ENCODE measurements at regions not wholly inside any gene's neighbourhood (a gene's known extent, or its start where the extent isn't known, plus 50 kb on each side); places are given as distances from the start of the nearest gene placed in this dataset.
"Not testable (repeated sequence)": the region's sequence is repeated elsewhere in the genome, so short reads cannot be mapped to it uniquely, and the experiment has no call there.

GRCh38 chr21:7825627-7826026 lies 2695.8 kb upstream of the TPTE start:
- H3K4me2 ChIP-seq (ENCODE audit: low read length); CTCF ChIA-PET (ENCODE audit: unreplicated experiment); H3K4me3 ChIP-seq (ENCODE audit: low read depth, low read length, poor library complexity, severe bottlenecking); POLR2A ChIA-PET; H3K27ac ChIP-seq (ENCODE audit: low read depth, low read length, poor library complexity, severe bottlenecking); H3K9me2 ChIP-seq (ENCODE audit: insufficient read depth, low read length); H3K79me2 ChIP-seq (ENCODE audit: insufficient read depth, low read depth, low read length); H3K9me3 ChIP-seq (ENCODE audit: low read length); intact Hi-C loops (cut with micrococcal nuclease; ENCODE audit: unreplicated experiment); H3K4me1 ChIP-seq (ENCODE audit: insufficient read depth, low read length, poor library complexity, severe bottlenecking); DNase-seq (ENCODE audit: low spot score); H3K36me3 ChIP-seq (ENCODE audit: insufficient read depth, low read length); H2AFZ ChIP-seq (ENCODE audit: low read length); BruUV-seq (replicated peaks); H4K20me1 ChIP-seq (ENCODE audit: insufficient read depth, low read length): not testable (repeated sequence)

GRCh38 chr21:7826174-7826573 lies 2695.2 kb upstream of the TPTE start:
- POLR2A ChIA-PET; intact Hi-C loops (cut with micrococcal nuclease; ENCODE audit: unreplicated experiment); H2AFZ ChIP-seq (ENCODE audit: low read length); H3K4me2 ChIP-seq (ENCODE audit: low read length); H3K27ac ChIP-seq (ENCODE audit: low read depth, low read length, poor library complexity, severe bottlenecking); BruUV-seq (replicated peaks); H3K79me2 ChIP-seq (ENCODE audit: insufficient read depth, low read depth, low read length); H3K9me3 ChIP-seq (ENCODE audit: low read length); CTCF ChIA-PET (ENCODE audit: unreplicated experiment); H3K9me2 ChIP-seq (ENCODE audit: insufficient read depth, low read length); H3K4me3 ChIP-seq (ENCODE audit: low read depth, low read length, poor library complexity, severe bottlenecking); H3K36me3 ChIP-seq (ENCODE audit: insufficient read depth, low read length); H3K4me1 ChIP-seq (ENCODE audit: insufficient read depth, low read length, poor library complexity, severe bottlenecking); DNase-seq (ENCODE audit: low spot score); H4K20me1 ChIP-seq (ENCODE audit: insufficient read depth, low read length): not testable (repeated sequence)

GRCh38 chr21:7828260-7828659 lies 2693.1 kb upstream of the TPTE start:
- POLR2A ChIA-PET; H3K27ac ChIP-seq (ENCODE audit: low read depth, low read length, poor library complexity, severe bottlenecking); H3K36me3 ChIP-seq (ENCODE audit: insufficient read depth, low read length); H2AFZ ChIP-seq (ENCODE audit: low read length); H3K4me2 ChIP-seq (ENCODE audit: low read length); CTCF ChIA-PET (ENCODE audit: unreplicated experiment); H3K9me3 ChIP-seq (ENCODE audit: low read length); DNase-seq (ENCODE audit: low spot score); H3K4me3 ChIP-seq (ENCODE audit: low read depth, low read length, poor library complexity, severe bottlenecking); BruUV-seq (replicated peaks); intact Hi-C loops (cut with micrococcal nuclease; ENCODE audit: unreplicated experiment); H3K4me1 ChIP-seq (ENCODE audit: insufficient read depth, low read length, poor library complexity, severe bottlenecking); H3K9me2 ChIP-seq (ENCODE audit: insufficient read depth, low read length); H3K79me2 ChIP-seq (ENCODE audit: insufficient read depth, low read depth, low read length); H4K20me1 ChIP-seq (ENCODE audit: insufficient read depth, low read length): not testable (repeated sequence)

GRCh38 chr21:7829411-7829810 lies 2692.0 kb upstream of the TPTE start:
- H3K4me2 ChIP-seq (ENCODE audit: low read length); DNase-seq (ENCODE audit: low spot score); H3K9me2 ChIP-seq (ENCODE audit: insufficient read depth, low read length); H3K4me3 ChIP-seq (ENCODE audit: low read depth, low read length, poor library complexity, severe bottlenecking); CTCF ChIA-PET (ENCODE audit: unreplicated experiment); H3K79me2 ChIP-seq (ENCODE audit: insufficient read depth, low read depth, low read length); H4K20me1 ChIP-seq (ENCODE audit: insufficient read depth, low read length); POLR2A ChIA-PET; H3K9me3 ChIP-seq (ENCODE audit: low read length); BruUV-seq (replicated peaks); H3K36me3 ChIP-seq (ENCODE audit: insufficient read depth, low read length); intact Hi-C loops (cut with micrococcal nuclease; ENCODE audit: unreplicated experiment); H3K27ac ChIP-seq (ENCODE audit: low read depth, low read length, poor library complexity, severe bottlenecking); H2AFZ ChIP-seq (ENCODE audit: low read length); H3K4me1 ChIP-seq (ENCODE audit: insufficient read depth, low read length, poor library complexity, severe bottlenecking): not testable (repeated sequence)

- CTCF ChIA-PET (ENCODE audit: unreplicated experiment); POLR2A ChIA-PET; H4K20me1 ChIP-seq (ENCODE audit: insufficient read depth, low read length); H2AFZ ChIP-seq (ENCODE audit: low read length); H3K9me2 ChIP-seq (ENCODE audit: insufficient read depth, low read length); BruUV-seq (replicated peaks); intact Hi-C loops (cut with micrococcal nuclease; ENCODE audit: unreplicated experiment); H3K36me3 ChIP-seq (ENCODE audit: insufficient read depth, low read length); H3K4me1 ChIP-seq (ENCODE audit: insufficient read depth, low read length, poor library complexity, severe bottlenecking); H3K4me2 ChIP-seq (ENCODE audit: low read length); DNase-seq (ENCODE audit: low spot score); H3K4me3 ChIP-seq (ENCODE audit: low read depth, low read length, poor library complexity, severe bottlenecking); H3K79me2 ChIP-seq (ENCODE audit: insufficient read depth, low read depth, low read length); H3K27ac ChIP-seq (ENCODE audit: low read depth, low read length, poor library complexity, severe bottlenecking); H3K9me3 ChIP-seq (ENCODE audit: low read length): not testable (repeated sequence)
Measured at GRCh38 chr21:7837315-7837714, 2684.1 kb upstream of the TPTE start.

GRCh38 chr21:7853426-7853825 lies 2668.0 kb upstream of the TPTE start:
- BruUV-seq (replicated peaks); H3K36me3 ChIP-seq (ENCODE audit: insufficient read depth, low read length); H3K4me3 ChIP-seq (ENCODE audit: low read depth, low read length, poor library complexity, severe bottlenecking); DNase-seq (ENCODE audit: low spot score); CTCF ChIA-PET (ENCODE audit: unreplicated experiment); POLR2A ChIA-PET; H3K4me2 ChIP-seq (ENCODE audit: low read length); H3K27ac ChIP-seq (ENCODE audit: low read depth, low read length, poor library complexity, severe bottlenecking); H3K9me3 ChIP-seq (ENCODE audit: low read length); intact Hi-C loops (cut with micrococcal nuclease; ENCODE audit: unreplicated experiment); H3K79me2 ChIP-seq (ENCODE audit: insufficient read depth, low read depth, low read length); H2AFZ ChIP-seq (ENCODE audit: low read length); H3K4me1 ChIP-seq (ENCODE audit: insufficient read depth, low read length, poor library complexity, severe bottlenecking); H4K20me1 ChIP-seq (ENCODE audit: insufficient read depth, low read length); H3K9me2 ChIP-seq (ENCODE audit: insufficient read depth, low read length): not testable (repeated sequence)

- CTCF ChIA-PET (ENCODE audit: unreplicated experiment): not testable (repeated sequence)
Measured at GRCh38 chr21:7853836-7854235, 2667.5 kb upstream of the TPTE start.

More at GRCh38 chr21:7853836-7854235, 2667.5 kb upstream of the TPTE start:
- H3K27ac ChIP-seq (ENCODE audit: low read depth, low read length, poor library complexity, severe bottlenecking); H3K9me2 ChIP-seq (ENCODE audit: insufficient read depth, low read length); H3K4me2 ChIP-seq (ENCODE audit: low read length); H3K9me3 ChIP-seq (ENCODE audit: low read length); BruUV-seq (replicated peaks); H3K4me3 ChIP-seq (ENCODE audit: low read depth, low read length, poor library complexity, severe bottlenecking); H3K79me2 ChIP-seq (ENCODE audit: insufficient read depth, low read depth, low read length); DNase-seq (ENCODE audit: low spot score); H4K20me1 ChIP-seq (ENCODE audit: insufficient read depth, low read length); POLR2A ChIA-PET; H2AFZ ChIP-seq (ENCODE audit: low read length); H3K4me1 ChIP-seq (ENCODE audit: insufficient read depth, low read length, poor library complexity, severe bottlenecking); intact Hi-C loops (cut with micrococcal nuclease; ENCODE audit: unreplicated experiment); H3K36me3 ChIP-seq (ENCODE audit: insufficient read depth, low read length): not testable (repeated sequence)

All from OCI-LY7 (cell line).